AG10803 (cell line): ENCODE measurements at regions not wholly inside any gene's neighbourhood (a gene's known extent, or its start where the extent isn't known, plus 50 kb on each side); places are given as distances from the start of the nearest gene placed in this dataset.

Experiments
- DNase-seq: peaks from one replicate; pipeline ENCODE4 v3.0.0; 2010; ENCODE audit warnings: low read depth
- H3K4me3 ChIP-seq: 2 replicates; pipeline ENCODE4 v1.5.1; 2011; ENCODE audit warnings: mild to moderate bottlenecking, low read length, control low read depth
- CTCF ChIP-seq: conservative IDR thresholded peaks from 2 replicates; pipeline ENCODE4 v1.5.1; 2011; ENCODE audit warnings: mild to moderate bottlenecking, low read length, control low read depth, inconsistent platforms

- TF ChIP-seq CTCF, result no peak
- no peak overlapping the region for H3K4me3 ChIP-seq
- DNase-seq, result no peak
These were observed 145.2 kb upstream of the MAST4 start for GRCh38 chr5:66450988-66451387.

DNA sequence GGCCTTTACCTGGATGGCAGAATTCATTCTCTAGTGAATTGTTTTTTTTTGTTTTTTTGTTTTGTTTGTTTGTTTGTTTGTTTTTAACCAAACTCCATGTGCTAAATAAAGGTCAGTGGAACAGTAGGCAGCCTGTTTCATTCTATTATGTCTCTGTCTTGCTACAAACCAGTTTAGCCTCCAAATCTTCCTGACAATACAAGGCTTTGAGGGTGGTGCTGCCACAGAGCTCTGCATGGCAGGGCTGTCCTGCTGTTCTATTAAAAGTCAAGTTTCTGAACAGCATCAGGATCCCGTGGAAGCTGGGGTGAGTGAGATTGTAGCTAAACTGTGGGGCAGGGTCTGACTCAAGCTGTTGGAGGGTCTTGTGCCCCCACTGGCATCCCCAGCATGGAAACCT lies 144.1 kb upstream of the MAST4 start:
- DNase-seq, result no peak
- no peak overlapping the region for H3K4me3 ChIP-seq
- TF ChIP-seq CTCF, result no peak

DNA sequence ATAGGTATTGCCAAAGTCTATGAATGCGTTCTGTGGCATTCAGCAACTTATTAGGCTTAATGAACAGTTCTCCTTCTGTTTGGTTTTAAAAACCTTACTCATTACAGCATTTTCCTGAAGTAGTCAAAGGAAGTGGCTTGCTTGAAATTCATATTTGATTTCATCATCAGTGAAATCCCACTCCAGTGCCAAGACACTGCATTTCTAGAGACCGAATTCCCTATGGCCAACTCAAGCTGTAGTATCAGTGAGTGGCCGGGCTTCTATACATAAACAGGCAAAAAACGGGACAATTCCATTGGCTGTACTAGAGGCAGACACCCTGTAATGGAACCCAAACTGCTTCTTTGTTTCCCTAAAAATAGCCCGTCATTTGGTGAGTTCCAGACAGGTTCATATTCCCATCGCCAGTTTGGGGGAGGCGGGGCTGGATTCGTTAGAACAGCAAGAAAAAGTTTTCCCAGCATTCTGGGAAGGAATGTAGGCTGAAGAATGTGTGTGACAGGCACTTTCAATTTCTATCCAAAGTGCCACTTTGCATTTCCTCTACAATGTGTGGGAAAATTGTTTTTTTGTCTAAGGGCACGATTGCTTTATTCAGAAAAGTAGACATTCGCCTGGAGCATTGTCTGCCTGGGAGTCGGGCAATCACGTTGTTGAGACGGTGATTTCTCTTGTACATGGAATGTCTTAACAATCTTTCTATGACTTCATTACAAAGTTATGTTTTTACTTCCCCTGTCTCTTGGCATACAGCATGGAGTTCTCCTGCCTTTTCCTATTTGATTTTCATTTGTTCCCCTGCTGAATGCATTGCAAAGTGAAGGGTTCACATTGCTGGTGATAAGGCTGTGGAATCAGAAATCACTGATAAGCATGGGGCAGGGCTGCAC lies 141.8 kb upstream of the MAST4 start:
- TF ChIP-seq CTCF, result no peak
- peak; percentile 4 for DNase-seq

GRCh38 chr5:66459728-66460127 lies 136.5 kb upstream of the MAST4 start:
- no peak overlapping the region for H3K4me3 ChIP-seq
- TF ChIP-seq CTCF, result no peak
- DNase-seq, result no peak

More for the DNA sequence above, 141.8 kb upstream of the MAST4 start:
- no peak overlapping the region for H3K4me3 ChIP-seq

GRCh38 chr5:66467564-66467963 lies 128.6 kb upstream of the MAST4 start:
- TF ChIP-seq CTCF, result no peak
- no peak for DNase-seq
- H3K4me3 ChIP-seq, result no peak overlapping the region

GRCh38 chr5:66469684-66470083 lies 126.5 kb upstream of the MAST4 start:
- H3K4me3 ChIP-seq, result no peak overlapping the region
- no peak for DNase-seq
- no peak for TF ChIP-seq CTCF

DNA sequence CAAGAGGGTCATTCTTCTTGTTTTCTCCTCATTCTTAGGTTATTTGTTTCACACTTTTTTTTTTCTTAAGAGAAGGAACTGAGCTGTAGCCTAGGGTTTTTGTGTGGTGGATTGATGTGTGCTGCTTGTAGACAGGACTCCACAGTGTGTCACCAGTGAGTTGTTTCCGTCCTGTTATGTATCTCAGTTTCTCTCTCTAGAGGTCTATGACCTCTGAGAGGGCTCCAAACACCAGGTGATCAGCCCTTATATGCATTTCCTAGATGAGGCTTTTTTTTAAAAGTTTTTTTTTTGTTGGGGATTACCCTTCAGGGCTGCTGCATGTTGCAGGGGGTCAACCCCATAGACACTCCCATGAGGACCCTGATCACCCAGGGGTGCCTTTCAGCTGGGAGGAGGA lies 124.2 kb upstream of the MAST4 start:
- no peak overlapping the region for H3K4me3 ChIP-seq
- TF ChIP-seq CTCF, result no peak
- no peak for DNase-seq
